Glomerular endothelial cell (primary cell): ENCODE measurements at regions not wholly inside any gene's neighbourhood (a gene's known extent, or its start where the extent isn't known, plus 50 kb on each side); places are given as distances from the start of the nearest gene placed in this dataset.
"Not testable (repeated sequence)": the region's sequence is repeated elsewhere in the genome, so short reads cannot be mapped to it uniquely, and the experiment has no call there.

ENCODE experiments used
- DNase-seq: peaks from one replicate; pipeline ENCODE4 v3.0.0-alpha.2; 2011; ENCODE audit warnings: low read depth, low spot score; ENCODE audit errors: extremely low read depth

- DNase-seq = no peak
Measured at GRCh38 chr16:75971334-75971733, 245.0 kb upstream of the CPHXL start.

- no peak for DNase-seq
Measured at GRCh38 chr16:75983296-75983695, 257.0 kb upstream of the CPHXL start.

- no peak for DNase-seq
Measured at GRCh38 chr16:75983741-75984381, 257.6 kb upstream of the CPHXL start.

- DNase-seq = no peak
Measured at GRCh38 chr16:75987323-75987722, 261.0 kb upstream of the CPHXL start.

GRCh38 chr16:75996491-75996890 is 270.2 kb upstream of the CPHXL start:
- DNase-seq = no peak

GRCh38 chr16:75997606-75998005 is 271.3 kb upstream of the CPHXL start:
- no peak for DNase-seq

- DNase-seq = no peak
Measured at GRCh38 chr16:76007645-76008044, 269.6 kb upstream of the CNTNAP4 start.

- no peak for DNase-seq
Measured at GRCh38 chr16:76023835-76024234, 253.4 kb upstream of the CNTNAP4 start.

GRCh38 chr16:76035689-76036088 is 241.5 kb upstream of the CNTNAP4 start:
- DNase-seq = no peak

- DNase-seq = no peak
Measured at GRCh38 chr16:76038097-76038496, 239.1 kb upstream of the CNTNAP4 start.

- DNase-seq = no peak
Measured at GRCh38 chr16:76052725-76053124, 224.5 kb upstream of the CNTNAP4 start.

- no peak for DNase-seq
Measured at GRCh38 chr16:76059186-76059585, 218.0 kb upstream of the CNTNAP4 start.

GRCh38 chr16:76059701-76060100 is 217.5 kb upstream of the CNTNAP4 start:
- DNase-seq = no peak

- DNase-seq = no peak
Measured at GRCh38 chr16:76071690-76072089, 205.5 kb upstream of the CNTNAP4 start.

GRCh38 chr16:76081967-76082366 is 195.2 kb upstream of the CNTNAP4 start:
- no peak for DNase-seq

GRCh38 chr16:76106647-76107046 is 170.6 kb upstream of the CNTNAP4 start:
- no peak for DNase-seq

- no peak for DNase-seq
Measured at GRCh38 chr16:76108460-76108859, 168.7 kb upstream of the CNTNAP4 start.

- DNase-seq = no peak
Measured at GRCh38 chr16:76114681-76115080, 162.5 kb upstream of the CNTNAP4 start.

GRCh38 chr16:76118344-76118743 is 158.9 kb upstream of the CNTNAP4 start:
- DNase-seq = no peak

- no peak for DNase-seq
Measured at GRCh38 chr16:76121636-76122035, 155.6 kb upstream of the CNTNAP4 start.

GRCh38 chr16:76123966-76124365 is 153.2 kb upstream of the CNTNAP4 start:
- no peak for DNase-seq

- no peak for DNase-seq
Measured at GRCh38 chr16:76125871-76126270, 151.3 kb upstream of the CNTNAP4 start.

GRCh38 chr16:76138056-76138455 is 139.1 kb upstream of the CNTNAP4 start:
- not testable (repeated sequence) for DNase-seq
